Spinal cord (tissue), 9 donors: ENCODE measurements at regions not wholly inside any gene's neighbourhood (a gene's known extent, or its start where the extent isn't known, plus 50 kb on each side); places are given as distances from the start of the nearest gene placed in this dataset.
A peak's percentile ranks its signal among the peaks of the same experiment; 100 is the strongest.

Experiments used
- DNase-seq, 6 donors: peaks; one replicate each; pipeline versions ENCODE4 v3.0.0 to v3.0.0-alpha.2; 2013 to 2015; ENCODE audit warnings: low spot score in 6 of 6, low read depth in 4 of 6
- H3K27ac ChIP-seq: one replicate; pipeline ENCODE4 v1.5.1; 2013; ENCODE audit warnings: low read depth, low read length, control low read depth
- H3K27me3 ChIP-seq: one replicate; pipeline ENCODE4 v1.6.1; 2013; ENCODE audit warnings: low read length; ENCODE audit not compliant: control insufficient read depth, insufficient read depth
- H3K36me3 ChIP-seq: one replicate; pipeline ENCODE4 v1.6.1; 2013; ENCODE audit warnings: low read length; ENCODE audit not compliant: control insufficient read depth, insufficient read depth
- H3K4me1 ChIP-seq: one replicate; pipeline ENCODE4 v1.6.1; 2013; ENCODE audit warnings: low read length; ENCODE audit not compliant: control insufficient read depth, insufficient read depth
- H3K4me3 ChIP-seq: one replicate; pipeline ENCODE4 v1.5.1; 2013; ENCODE audit warnings: low read depth, low read length, control low read depth
- H3K9me3 ChIP-seq: one replicate; pipeline ENCODE4 v1.6.1; 2013; ENCODE audit warnings: low read length; ENCODE audit not compliant: control insufficient read depth, insufficient read depth
- WGBS: methylation state at CpG from one replicate; pipeline ENCODE4 v1.1.5; 2013; ENCODE audit warnings: missing lambda C conversion rate; ENCODE audit not compliant: insufficient coverage; 5-methylcytosine and 5-hydroxymethylcytosine counted together
- donor health status: healthy.

DNA sequence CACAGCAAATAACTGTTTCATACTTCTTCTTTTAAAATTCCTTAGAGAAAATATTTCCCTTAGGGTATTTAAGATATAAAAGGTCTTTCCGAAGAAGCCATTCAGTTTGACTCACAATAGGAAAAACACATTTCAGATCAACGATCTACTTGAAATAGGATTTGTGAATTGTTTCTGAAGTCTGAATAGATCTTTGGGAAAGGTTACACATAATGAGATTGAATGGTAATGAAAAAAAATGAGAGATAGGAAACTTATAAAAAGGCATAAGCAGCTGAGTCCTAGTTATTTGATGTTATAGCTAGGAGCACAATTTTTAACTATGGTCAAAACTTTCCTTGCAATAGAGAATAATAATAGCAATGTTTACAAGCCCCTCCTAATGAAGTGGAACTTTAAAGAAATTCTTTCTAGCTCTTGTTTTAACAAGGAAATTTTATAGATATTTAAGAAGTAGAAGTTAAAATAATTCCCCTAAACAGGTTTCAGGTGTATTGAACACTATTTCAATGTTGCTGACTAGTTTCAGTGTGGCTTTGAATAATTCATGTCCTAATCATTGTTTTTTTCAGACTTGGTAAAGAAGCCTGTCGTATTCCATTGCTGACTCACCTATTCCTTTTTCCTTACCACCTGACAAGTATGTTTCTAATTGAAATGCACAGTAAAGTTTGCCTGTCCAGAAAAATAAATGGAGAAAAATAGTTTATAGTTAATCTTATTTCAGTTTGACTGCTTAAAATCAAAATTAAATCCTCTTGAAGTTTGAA, 89.1 kb downstream of the PCDH18 start:
- no peak for DNase-seq
- Histone ChIP-seq H3K4me1 (no peaks in the 10 kb centered on the region), H3K36me3 (no peaks in the 10 kb centered on the region), H3K27ac (no peak overlapping the region), H3K27me3 (no peaks in the 10 kb centered on the region), H3K9me3 (no peaks in the 10 kb centered on the region), H3K4me3 (no peak overlapping the region)
- WGBS = no CpG with 5 or more reads among the region's 3 CpGs

DNA sequence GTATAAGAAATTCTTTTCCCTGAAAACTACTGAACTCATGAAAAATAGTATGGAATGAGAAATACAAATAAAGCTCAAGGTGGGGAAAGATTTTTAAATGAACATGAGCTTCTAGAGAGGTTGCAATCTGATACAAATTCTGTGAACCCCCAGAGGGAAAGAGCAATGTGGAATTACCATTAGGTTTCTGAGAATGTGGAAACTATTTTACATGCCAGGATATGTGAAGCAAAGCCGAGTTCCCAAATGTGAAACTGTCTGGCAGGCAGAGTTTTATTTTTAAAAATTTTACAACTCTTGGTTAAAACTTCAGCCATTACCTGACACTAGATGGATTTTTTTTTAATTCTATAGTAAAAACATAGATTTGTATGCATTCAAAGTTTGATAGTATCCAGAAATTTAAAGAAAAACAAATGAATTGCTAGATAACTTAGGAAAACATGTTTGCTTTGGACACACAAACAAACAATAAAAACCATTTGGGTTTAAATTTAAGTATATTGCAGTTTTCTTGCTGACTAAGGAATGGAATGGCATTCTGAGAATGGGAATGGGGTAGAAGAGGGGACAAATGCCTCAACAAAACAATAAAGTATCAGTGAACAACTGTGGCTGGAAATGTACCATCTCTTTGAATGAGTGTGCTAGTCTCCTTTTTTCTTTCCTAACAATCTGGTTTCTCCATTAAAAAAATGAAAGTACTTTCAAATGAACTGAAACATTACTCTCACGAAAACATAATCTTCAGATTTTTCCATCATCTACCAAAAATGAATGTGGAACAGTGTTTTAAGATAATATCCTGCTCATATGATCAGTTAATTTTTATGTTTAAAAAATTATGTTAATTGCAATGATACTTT, 99.6 kb downstream of the PCDH18 start:
- H3K4me1 ChIP-seq = no peaks in the 10 kb centered on the region
- no peak overlapping the region for H3K4me3 ChIP-seq
- H3K27me3 ChIP-seq = no peaks in the 10 kb centered on the region
- H3K36me3 ChIP-seq = no peaks in the 10 kb centered on the region
- H3K9me3 ChIP-seq = peaks cover 2% of the 10 kb centered on the region
- WGBS = no CpG with 5 or more reads among the region's 2 CpGs
- no peak overlapping the region for H3K27ac ChIP-seq
- DNase-seq = peak in 1 of 6 donors; percentile 9

GRCh38 chr4:137430171-137430570, 102.1 kb downstream of the PCDH18 start:
- 85% methylated on average over 4 of the region's 4 CpGs for WGBS
- no peak overlapping the region for H3K27ac ChIP-seq

DNA sequence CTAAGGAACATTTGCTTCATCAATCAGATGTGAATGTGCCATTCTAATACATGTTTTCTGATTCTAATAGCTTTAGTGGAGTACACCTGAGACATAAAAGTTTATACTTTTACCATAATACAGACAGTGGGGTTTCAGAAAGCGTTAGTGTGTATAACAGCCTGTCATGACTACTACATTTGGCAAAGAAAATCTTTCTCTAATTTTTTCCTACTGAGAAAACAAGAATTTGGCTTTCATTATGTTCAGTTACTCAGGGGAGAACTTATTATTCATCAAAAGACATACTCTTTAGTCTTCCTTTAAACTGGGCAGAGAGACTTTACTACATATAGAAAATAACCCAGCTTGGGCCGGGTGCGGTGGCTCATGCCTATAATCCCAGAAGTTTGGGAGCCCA, 104.9 kb downstream of the PCDH18 start:
- no peaks in the 10 kb centered on the region for H3K4me1 ChIP-seq
- no peak overlapping the region for H3K4me3 ChIP-seq
- WGBS = no CpG with 5 or more reads among the region's 3 CpGs
- H3K27me3 ChIP-seq = no peaks in the 10 kb centered on the region
- no peaks in the 10 kb centered on the region for H3K36me3 ChIP-seq
- H3K27ac ChIP-seq = no peak overlapping the region
- peaks cover 2% of the 10 kb centered on the region for H3K9me3 ChIP-seq
- DNase-seq = no peak

More at GRCh38 chr4:137430171-137430570, 102.1 kb downstream of the PCDH18 start:
- no peaks in the 10 kb centered on the region for H3K36me3 ChIP-seq
- H3K27me3 ChIP-seq = no peaks in the 10 kb centered on the region
- peaks cover 2% of the 10 kb centered on the region for H3K9me3 ChIP-seq
- DNase-seq = no peak
- no peaks in the 10 kb centered on the region for H3K4me1 ChIP-seq
- no peak overlapping the region for H3K4me3 ChIP-seq

DNA sequence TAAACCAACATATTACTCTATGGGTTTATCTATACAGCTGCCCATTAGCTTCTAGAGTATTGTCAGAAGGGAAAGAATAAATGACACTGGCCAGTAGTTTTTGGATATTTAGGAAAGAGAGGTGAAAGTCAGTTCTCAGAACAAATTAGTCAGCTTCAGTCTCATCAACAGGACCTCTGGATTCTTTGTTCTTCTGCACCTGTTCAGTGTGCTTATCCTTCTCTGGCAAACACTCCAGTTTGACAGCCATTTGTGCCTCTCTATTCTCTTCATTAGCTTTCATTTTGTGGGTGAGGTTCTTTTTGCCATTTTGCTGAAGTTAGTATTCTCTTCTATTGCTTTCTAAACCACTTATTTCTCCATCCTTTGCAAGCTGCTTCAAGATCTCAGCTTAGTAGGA, 107.0 kb downstream of the PCDH18 start:
- Histone ChIP-seq H3K27ac (no peak overlapping the region), H3K9me3 (no peaks in the 10 kb centered on the region), H3K4me3 (no peak overlapping the region), H3K36me3 (no peaks in the 10 kb centered on the region), H3K4me1 (no peaks in the 10 kb centered on the region), H3K27me3 (no peaks in the 10 kb centered on the region)
- DNase-seq = no peak

GRCh38 chr4:137422666-137423065, 109.6 kb downstream of the PCDH18 start:
- no peak overlapping the region for H3K27ac ChIP-seq
- no peak overlapping the region for H3K4me3 ChIP-seq
- H3K9me3 ChIP-seq = no peaks in the 10 kb centered on the region
- WGBS = 91% methylated on average over 1 of the region's 2 CpGs
- H3K4me1 ChIP-seq = no peaks in the 10 kb centered on the region
- H3K27me3 ChIP-seq = no peaks in the 10 kb centered on the region
- no peak for DNase-seq
- H3K36me3 ChIP-seq = no peaks in the 10 kb centered on the region

DNA sequence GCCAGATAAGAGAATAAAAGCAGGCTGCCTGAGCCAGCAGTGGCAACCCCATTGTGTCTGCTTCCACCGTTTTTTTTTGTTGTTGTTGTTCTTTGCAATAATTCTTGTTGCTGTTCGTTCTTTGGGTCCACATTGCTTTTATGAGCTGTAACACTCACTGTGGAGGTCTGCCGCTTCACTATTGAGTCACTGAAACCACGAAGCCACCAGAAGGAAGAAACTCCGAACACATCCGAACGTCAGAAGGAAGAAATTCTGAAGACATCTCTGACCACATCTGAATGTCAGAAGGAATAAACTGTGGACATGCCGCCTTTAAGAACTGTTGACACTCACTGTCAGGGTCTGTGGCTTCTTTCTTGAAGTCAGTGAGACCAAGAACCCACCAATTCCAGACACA, 110.5 kb downstream of the PCDH18 start:
- Histone ChIP-seq H3K9me3 (no peaks in the 10 kb centered on the region), H3K36me3 (no peaks in the 10 kb centered on the region), H3K4me1 (no peaks in the 10 kb centered on the region), H3K27ac (no peak overlapping the region), H3K27me3 (no peaks in the 10 kb centered on the region), H3K4me3 (no peak overlapping the region)
- no peak for DNase-seq
- 97% methylated on average over 7 of the region's 8 CpGs for whole genome bisulfite sequencing

- no peaks in the 10 kb centered on the region for H3K4me1 ChIP-seq
- no peak overlapping the region for H3K4me3 ChIP-seq
- no peaks in the 10 kb centered on the region for H3K36me3 ChIP-seq
- no peaks in the 10 kb centered on the region for H3K27me3 ChIP-seq
- WGBS = 96% methylated on average over 43 of the region's 43 CpGs
- no peaks in the 10 kb centered on the region for H3K9me3 ChIP-seq
- no peak for DNase-seq
- H3K27ac ChIP-seq = no peak overlapping the region
These were observed 111.3 kb downstream of the PCDH18 start for GRCh38 chr4:137420901-137421396.

- no peaks in the 10 kb centered on the region for H3K4me1 ChIP-seq
- no CpG with 5 or more reads among the region's 2 CpGs for WGBS
These were observed 114.6 kb downstream of the PCDH18 start for GRCh38 chr4:137417676-137418075.

More at GRCh38 chr4:137417676-137418075, 114.6 kb downstream of the PCDH18 start:
- no peak for DNase-seq
- Histone ChIP-seq H3K4me3 (no peak overlapping the region), H3K9me3 (no peaks in the 10 kb centered on the region), H3K36me3 (no peaks in the 10 kb centered on the region), H3K27ac (no peak overlapping the region), H3K27me3 (no peaks in the 10 kb centered on the region)
